ENCODE measurements at regions not wholly inside any gene's neighbourhood (a gene's known extent, or its start where the extent isn't known, plus 50 kb on each side); places are given as distances from the start of the nearest gene placed in this dataset.

- DNase-seq, result no peak
- no peak overlapping the region for H3K9ac ChIP-seq (ENCODE audit: low read depth in 2 of 2, low read length in 2 of 2)
- intact Hi-C loops (cut with DNase I), result no loop called here
- no peaks in the 10 kb centered on the region for H3K9me3 ChIP-seq
- H3K27me3 ChIP-seq, result no peaks in the 10 kb centered on the region
- H3K36me3 ChIP-seq, result no peaks in the 10 kb centered on the region
- H3K4me3 ChIP-seq, result no peak overlapping the region
- H3K4me1 ChIP-seq, result no peaks in the 10 kb centered on the region
- no peak for TF ChIP-seq CTCF (IDR thresholded peaks at IDR 0.05)
- H3K27ac ChIP-seq, result no peak overlapping the region
These were observed 455.1 kb upstream of the TLE4 start for GRCh38 chr9:79116709-79117108.

DNA sequence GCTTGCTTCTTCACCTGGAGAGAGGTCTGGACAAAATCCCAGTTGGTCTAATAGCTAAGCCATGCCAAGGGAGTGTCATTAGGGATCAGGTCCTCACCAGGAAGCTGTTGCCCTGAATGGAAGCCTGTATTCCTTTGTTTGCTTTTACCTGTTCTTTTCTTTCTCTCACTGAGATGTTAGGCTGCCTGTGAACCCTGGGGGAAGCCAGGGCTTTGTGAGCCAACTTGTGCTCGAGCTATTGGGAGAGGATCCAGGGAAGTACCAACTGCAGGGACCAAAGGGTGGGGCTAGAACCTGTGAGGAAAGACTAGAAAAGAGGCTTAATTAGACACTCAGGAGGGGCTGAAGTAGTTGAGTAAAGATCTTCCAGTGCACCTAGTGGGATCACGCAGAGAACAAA is 451.2 kb upstream of the TLE4 start:
- DNase-seq, result no peak
- H3K4me3 ChIP-seq, result no peak overlapping the region

DNA sequence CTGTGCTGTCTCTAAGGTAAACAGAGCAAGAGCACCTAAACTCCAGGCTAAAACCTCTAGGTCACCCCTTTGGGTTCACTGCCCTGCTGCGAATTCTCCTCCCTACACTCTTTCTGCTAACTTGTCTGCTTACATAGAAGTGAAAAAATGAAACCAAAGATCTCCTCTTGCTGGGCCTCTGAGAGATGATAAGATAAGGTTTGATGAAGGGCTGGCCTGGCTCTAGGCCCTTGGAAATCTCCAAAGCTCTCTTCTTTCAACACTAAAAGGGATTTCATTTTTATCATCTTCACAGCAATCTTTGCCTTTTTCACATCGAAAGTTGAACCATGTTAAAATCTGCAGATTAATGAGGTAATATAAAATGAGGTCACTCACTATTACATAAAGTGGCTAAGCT is 450.8 kb upstream of the TLE4 start:
- no peak for DNase-seq
- Histone ChIP-seq H3K9ac (ENCODE audit: low read depth in 2 of 2, low read length in 2 of 2) (no peak overlapping the region), H3K4me3 (no peak overlapping the region), H3K4me1 (no peaks in the 10 kb centered on the region), H3K36me3 (no peaks in the 10 kb centered on the region), H3K9me3 (no peaks in the 10 kb centered on the region), H3K27ac (no peak overlapping the region), H3K27me3 (no peaks in the 10 kb centered on the region)
- TF ChIP-seq CTCF (IDR thresholded peaks at IDR 0.05), result no peak
- intact Hi-C loops (cut with DNase I), result no loop called here

More for the DNA sequence above, 451.2 kb upstream of the TLE4 start:
- TF ChIP-seq CTCF (IDR thresholded peaks at IDR 0.05), result no peak
- Histone ChIP-seq H3K9ac (ENCODE audit: low read depth in 2 of 2, low read length in 2 of 2) (no peak overlapping the region), H3K27ac (no peak overlapping the region), H3K27me3 (no peaks in the 10 kb centered on the region), H3K36me3 (no peaks in the 10 kb centered on the region), H3K9me3 (no peaks in the 10 kb centered on the region), H3K4me1 (no peaks in the 10 kb centered on the region)
- intact Hi-C loops (cut with DNase I), result no loop called here

DNA sequence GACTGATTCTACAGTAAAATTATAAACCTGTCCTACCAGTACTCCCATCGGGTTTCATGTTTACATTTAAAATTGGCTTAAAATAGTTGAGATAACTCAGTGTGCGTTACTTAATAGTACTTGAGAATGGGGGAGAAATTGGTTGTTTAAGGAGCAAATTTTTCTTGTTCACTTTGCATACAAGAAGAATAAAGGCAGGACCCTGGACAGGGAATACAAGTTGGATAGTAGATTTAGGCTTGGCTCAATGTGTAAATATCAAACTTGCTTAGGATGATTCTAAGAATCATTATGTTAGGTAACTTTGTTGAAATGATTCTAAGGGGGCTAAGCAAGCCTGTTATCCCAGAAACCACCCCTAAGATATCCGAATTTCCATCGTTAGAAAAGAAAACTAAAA is 448.4 kb upstream of the TLE4 start:
- Histone ChIP-seq H3K36me3 (no peaks in the 10 kb centered on the region), H3K27ac (no peak overlapping the region), H3K4me3 (no peak overlapping the region), H3K27me3 (no peaks in the 10 kb centered on the region), H3K9ac (ENCODE audit: low read depth in 2 of 2, low read length in 2 of 2) (no peak overlapping the region), H3K4me1 (no peaks in the 10 kb centered on the region), H3K9me3 (no peaks in the 10 kb centered on the region)
- DNase-seq, result no peak
- TF ChIP-seq CTCF (IDR thresholded peaks at IDR 0.05), result no peak
- intact Hi-C loops (cut with DNase I), result no loop called here

DNA sequence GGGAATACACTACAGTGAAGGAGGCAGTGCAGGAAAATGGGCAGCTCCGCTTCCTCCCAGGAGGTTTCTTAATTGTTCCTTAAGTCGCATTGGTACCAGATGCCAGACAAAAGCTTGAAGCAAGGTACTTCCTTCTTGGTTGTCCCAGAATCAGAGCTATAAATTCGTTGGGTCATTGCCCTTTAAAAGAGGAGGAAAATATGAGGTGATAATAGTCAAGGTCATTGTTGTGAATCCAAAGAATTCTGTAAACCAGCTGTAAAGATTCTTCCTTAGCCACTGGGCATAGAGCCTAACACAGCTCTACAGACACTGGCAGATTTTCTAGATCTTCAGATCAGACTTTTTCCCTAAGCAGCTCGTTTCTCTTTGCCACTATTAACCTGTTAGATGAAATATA is 444.1 kb upstream of the TLE4 start:
- Histone ChIP-seq H3K4me1 (no peaks in the 10 kb centered on the region), H3K4me3 (no peak overlapping the region), H3K27me3 (no peaks in the 10 kb centered on the region), H3K27ac (no peak overlapping the region), H3K9ac (ENCODE audit: low read depth in 2 of 2, low read length in 2 of 2) (no peak overlapping the region), H3K36me3 (no peaks in the 10 kb centered on the region), H3K9me3 (no peaks in the 10 kb centered on the region)
- DNase-seq, result no peak
- no peak for TF ChIP-seq CTCF (IDR thresholded peaks at IDR 0.05)
- intact Hi-C loops (cut with DNase I), result no loop called here

Data from colonic mucosa (tissue), 4 donors.